A549 (cell line): ENCODE measurements at regions not wholly inside any gene's neighbourhood (a gene's known extent, or its start where the extent isn't known, plus 50 kb on each side); places are given as distances from the start of the nearest gene placed in this dataset.

ENCODE experiments used
- BCL3 ChIP-seq: fragments of >200 bp; sonication (Bioruptor Twin); formaldehyde crosslinking; IDR thresholded peaks from 3 replicates; pipeline ENCODE4 v1.6.1; 2016
- CTCF ChIP-seq: fragments of >200 bp; sonication (Bioruptor Twin); formaldehyde crosslinking; IDR thresholded peaks from 3 replicates; pipeline ENCODE4 v1.5.1; 2016
- FOSL2 ChIP-seq, 2 experiments: fragments of 450-650 bp in 1 of 2; fragments of >200 bp in 1 of 2; sonication (Bioruptor Twin) in 1 of 2; formaldehyde crosslinking; IDR thresholded peaks; 2 replicates each; pipeline versions ENCODE4 v1.5.0 to v1.6.1; 2016 to 2020; ENCODE audit warnings: mild to moderate bottlenecking in 1 of 2, moderate library complexity in 1 of 2
- NFE2L2 ChIP-seq: fragments of 150-350 bp; conservative IDR thresholded peaks from 2 replicates; pipeline ENCODE4 v1.6.1; 2014; ENCODE audit warnings: low read length
- PBX3 ChIP-seq: IDR thresholded peaks from 2 replicates; pipeline ENCODE4 v1.6.1; 2012
- POLR2A ChIP-seq: IDR thresholded peaks from 2 replicates; pipeline ENCODE4 v1.6.1; 2012; ENCODE audit warnings: mild to moderate bottlenecking, low read length
- POLR2AphosphoS2 ChIP-seq: conservative IDR thresholded peaks from 2 replicates; pipeline ENCODE4 v1.6.1; 2012; ENCODE audit warnings: low read length, improper control_type of control experiment, inconsistent platforms
- SMC3 ChIP-seq: fragments of >200 bp; sonication (Bioruptor Twin); formaldehyde crosslinking; IDR thresholded peaks from 3 replicates; pipeline ENCODE4 v1.6.1; 2018; ENCODE audit warnings: inconsistent platforms

- TF ChIP-seq CTCF, result no peak
- TF ChIP-seq BCL3, result no peak
- TF ChIP-seq POLR2A, result no peak
- TF ChIP-seq SMC3, result no peak
- TF ChIP-seq POLR2AphosphoS2, result no peak
- no peak for TF ChIP-seq NFE2L2
- no peak for TF ChIP-seq FOSL2 (IDR thresholded peaks at IDR 0.05)
- TF ChIP-seq FOSL2 (CRISPR knock-in tag; IDR thresholded peaks at IDR 0.05), result no peak
- TF ChIP-seq PBX3, result no peak
Measured at GRCh38 chrX:16310326-16310725, 143.0 kb downstream of the MAGEB17 start.
